A673 (cell line): ENCODE measurements at regions not wholly inside any gene's neighbourhood (a gene's known extent, or its start where the extent isn't known, plus 50 kb on each side); places are given as distances from the start of the nearest gene placed in this dataset.

Experiments used
- BruUV-seq: library from RNA; stranded (reverse); fragments of 400-500 nt; replicated peaks from 2 replicates; lab custom pipeline; 2021; lab: Mats Ljungman, UMichigan
- CTCF ChIA-PET: fragments of 300-600 bp; sonication (Branson Sonifier 250); formaldehyde crosslinking; loops from one replicate; lab custom pipeline; 2022; ENCODE audit warnings: antibody characterized with exemption; lab: Charles Lee
- POLR2A ChIA-PET: fragments of 300-600 bp; sonication (Branson Sonifier 250); formaldehyde crosslinking; loops from one replicate; lab custom pipeline; 2022; ENCODE audit warnings: antibody characterized with exemption; ENCODE audit not compliant: low non-redundant PET; lab: Charles Lee
- DNase-seq: peaks from one replicate; pipeline ENCODE4 v3.0.0-alpha.2; 2015; ENCODE audit warnings: low spot score
- H3K27ac ChIP-seq: fragments of 200-600 bp; sonication (generic); 2 replicates; pipeline ENCODE4 v1.5.1; 2016; ENCODE audit warnings: mixed run types, low read depth, mild to moderate bottlenecking, mixed read lengths, antibody characterized with exemption, low read length; ENCODE audit not compliant: poor library complexity, severe bottlenecking
- H3K27me3 ChIP-seq: fragments of 200-600 bp; sonication (generic); replicated peaks from 2 replicates; pipeline ENCODE4 v1.6.1; 2017; ENCODE audit warnings: mixed run types, low read depth, mild to moderate bottlenecking, mixed read lengths, antibody characterized with exemption, low read length; ENCODE audit not compliant: insufficient read depth, poor library complexity
- H3K36me3 ChIP-seq: fragments of 200-600 bp; sonication (generic); 2 replicates; pipeline ENCODE4 v1.6.1; 2016; ENCODE audit warnings: mixed run types, mild to moderate bottlenecking, mixed read lengths, antibody characterized with exemption, low read length; ENCODE audit not compliant: insufficient read depth, poor library complexity, severe bottlenecking
- H3K4me1 ChIP-seq: fragments of 200-600 bp; sonication (generic); 2 replicates; pipeline ENCODE4 v1.6.1; 2017; ENCODE audit warnings: mixed run types, mild to moderate bottlenecking, mixed read lengths, antibody characterized with exemption, low read length; ENCODE audit not compliant: insufficient read depth, poor library complexity, severe bottlenecking
- H3K4me3 ChIP-seq: fragments of 200-600 bp; sonication (generic); 2 replicates; pipeline ENCODE4 v1.5.1; 2016; ENCODE audit warnings: low read depth, mixed run types, mild to moderate bottlenecking, mixed read lengths, low read length; ENCODE audit not compliant: poor library complexity, severe bottlenecking
- H3K9me3 ChIP-seq: fragments of 200-600 bp; sonication (generic); 2 replicates; pipeline ENCODE4 v1.6.1; 2016; ENCODE audit warnings: mixed run types, low read depth, mild to moderate bottlenecking, mixed read lengths, antibody characterized with exemption, low read length; ENCODE audit not compliant: poor library complexity, severe bottlenecking
- CTCF ChIP-seq: fragments of 300-800, 200-600 bp; sonication (generic); conservative IDR thresholded peaks from 2 replicates; pipeline ENCODE4 v1.5.1; 2017; ENCODE audit warnings: low read depth, mild to moderate bottlenecking, antibody characterized with exemption, low read length, moderate library complexity, mixed read lengths
- EZH2 ChIP-seq: fragments of 200-600 bp; sonication (generic); IDR thresholded peaks from 2 replicates; pipeline ENCODE4 v1.6.1; 2017; ENCODE audit warnings: borderline replicate concordance, low read depth, mild to moderate bottlenecking, mixed read lengths, antibody characterized with exemption, low read length; ENCODE audit not compliant: poor library complexity, severe bottlenecking
- intact Hi-C: fragments of 100-400 bp; cut with micrococcal nuclease; formaldehyde crosslinking; loops from one replicate; pipeline ENCODE4 v1.10.0; 2022; ENCODE audit not compliant: unreplicated experiment

- no peak for TF ChIP-seq CTCF
- TF ChIP-seq EZH2, result no peak
- CTCF ChIA-PET, result no interaction called here
- BruUV-seq, result no TSS peak
- H3K27me3 ChIP-seq, result no peaks in the 10 kb centered on the region
- POLR2A ChIA-PET, result no interaction called here
- no peaks in the 10 kb centered on the region for H3K9me3 ChIP-seq
- H3K27ac ChIP-seq, result no peak overlapping the region
- no peak for DNase-seq
- H3K4me3 ChIP-seq, result no peak overlapping the region
- no peaks in the 10 kb centered on the region for H3K4me1 ChIP-seq
- H3K36me3 ChIP-seq, result no peaks in the 10 kb centered on the region
- intact Hi-C loops, result no loop called here
Measured at GRCh38 chr10:18773180-18773579, 113.9 kb downstream of the ARL5B start.

- H3K9me3 ChIP-seq, result no peaks in the 10 kb centered on the region
- TF ChIP-seq CTCF, result no peak
- TF ChIP-seq EZH2, result no peak
- no peak for DNase-seq
- no peak overlapping the region for H3K4me3 ChIP-seq
- BruUV-seq, result no TSS peak
- intact Hi-C loops, result no loop called here
- H3K4me1 ChIP-seq, result no peaks in the 10 kb centered on the region
- H3K27me3 ChIP-seq, result no peaks in the 10 kb centered on the region
- H3K36me3 ChIP-seq, result no peaks in the 10 kb centered on the region
- ChIA-PET CTCF (no interaction called here), POLR2A (no interaction called here)
- H3K27ac ChIP-seq, result no peak overlapping the region
Measured at GRCh38 chr10:18777258-18777657, 118.0 kb downstream of the ARL5B start.

GRCh38 chr10:18786478-18786877 lies 127.2 kb downstream of the ARL5B start:
- no peak for DNase-seq
- CTCF ChIA-PET, result no interaction called here
- POLR2A ChIA-PET, result no interaction called here
- no peaks in the 10 kb centered on the region for H3K27me3 ChIP-seq
- no peak overlapping the region for H3K4me3 ChIP-seq
- no peak for TF ChIP-seq CTCF
- intact Hi-C loops, result no loop called here
- no TSS peak for BruUV-seq
- H3K36me3 ChIP-seq, result no peaks in the 10 kb centered on the region
- H3K9me3 ChIP-seq, result peaks cover 20% of the 10 kb centered on the region
- H3K4me1 ChIP-seq, result peaks cover 5% of the 10 kb centered on the region
- H3K27ac ChIP-seq, result no peak overlapping the region
